NT2/D1 (cell line): ENCODE measurements at regions not wholly inside any gene's neighbourhood (a gene's known extent, or its start where the extent isn't known, plus 50 kb on each side); places are given as distances from the start of the nearest gene placed in this dataset.
A peak's percentile ranks its signal among the peaks of the same experiment; 100 is the strongest.

Source experiments
- DNase-seq: peaks from one replicate; pipeline ENCODE4 v3.0.0-alpha.2; 2011; ENCODE audit warnings: low read depth, low spot score
- H3K27me3 ChIP-seq: 2 replicates; pipeline ENCODE4 v1.6.0; 2011; ENCODE audit warnings: mild to moderate bottlenecking; ENCODE audit not compliant: insufficient read length, insufficient read depth
- H3K36me3 ChIP-seq: 2 replicates; pipeline ENCODE4 v1.6.1; 2011; ENCODE audit warnings: mild to moderate bottlenecking, low read length, mixed read lengths; ENCODE audit not compliant: insufficient read depth, insufficient read length
- H3K4me1 ChIP-seq: 2 replicates; pipeline ENCODE4 v1.5.1; 2011; ENCODE audit not compliant: insufficient read depth, insufficient read length
- H3K4me3 ChIP-seq: 2 replicates; pipeline ENCODE4 v1.5.1; 2011; ENCODE audit warnings: low read depth; ENCODE audit not compliant: insufficient read length
- H3K9ac ChIP-seq: 2 replicates; pipeline ENCODE4 v1.6.0; 2011; ENCODE audit warnings: low read depth; ENCODE audit not compliant: insufficient read length
- H3K9me3 ChIP-seq: 2 replicates; pipeline ENCODE4 v1.5.1; 2011; ENCODE audit warnings: mild to moderate bottlenecking, low read length; ENCODE audit not compliant: insufficient read depth
- SUZ12 ChIP-seq: IDR thresholded peaks from 2 replicates; pipeline ENCODE4 v1.6.1; 2011; ENCODE audit not compliant: insufficient read length, insufficient read depth; ENCODE audit errors: extremely low read depth
- YY1 ChIP-seq: IDR thresholded peaks from 2 replicates; pipeline ENCODE4 v1.6.1; 2011; ENCODE audit not compliant: insufficient read length, insufficient read depth
- ZNF274 ChIP-seq: IDR thresholded peaks from 2 replicates; pipeline ENCODE4 v1.6.1; 2011; ENCODE audit warnings: mild to moderate bottlenecking, low read depth, low read length

DNA sequence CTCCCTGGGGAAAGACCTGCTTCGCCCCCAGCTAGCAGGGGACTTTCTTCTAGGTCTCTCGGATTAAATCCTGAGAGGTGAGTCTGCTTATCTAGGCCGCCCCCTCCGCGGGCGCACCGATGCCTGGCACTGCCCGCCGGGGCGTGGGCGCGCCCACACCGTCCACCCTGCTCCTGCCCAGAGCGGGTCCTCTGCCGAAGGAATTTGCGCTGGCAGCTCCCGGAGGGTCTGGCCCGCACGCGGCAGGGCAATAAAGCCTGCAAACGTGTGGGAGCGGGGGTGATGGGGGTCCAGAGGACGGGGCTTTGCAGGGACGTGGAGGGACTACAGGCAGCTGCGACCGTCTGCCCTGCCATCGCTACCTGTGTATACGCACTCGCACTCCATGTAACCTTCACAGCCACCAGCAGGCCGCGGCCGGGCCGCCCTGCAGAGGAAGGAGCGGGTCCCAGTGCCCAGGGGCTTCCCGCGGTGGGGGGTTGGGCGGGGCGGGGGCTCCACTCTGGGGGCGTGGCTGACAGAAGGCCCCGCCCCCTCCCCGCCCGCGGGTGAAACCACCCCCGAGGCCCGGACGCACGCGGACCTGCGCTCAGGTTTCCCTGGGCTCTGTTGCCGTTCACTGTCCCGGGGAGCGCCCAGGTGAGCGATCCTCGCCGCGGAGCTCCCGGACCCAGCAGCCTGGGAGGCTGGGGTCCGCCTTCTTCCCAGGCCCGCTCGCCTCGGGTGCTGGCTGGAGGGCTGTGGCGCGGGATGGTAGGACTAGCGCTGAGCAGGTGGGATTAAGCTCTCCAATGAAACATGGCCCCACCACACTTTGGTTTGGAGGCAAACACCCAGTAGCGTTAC, 174.5 kb upstream of the HS6ST1 start:
- Histone ChIP-seq H3K9ac (peak overlapping the region; percentile 12), H3K36me3 (no peaks in the 10 kb centered on the region), H3K4me3 (no peak overlapping the region), H3K27me3 (no peaks in the 10 kb centered on the region), H3K9me3 (peaks cover 12% of the 10 kb centered on the region; the same call in 1 of the 2 replicates), H3K4me1 (peaks cover 24% of the 10 kb centered on the region)
- no peak for DNase-seq
- no peak for TF ChIP-seq SUZ12
- TF ChIP-seq ZNF274 = no peak
- no peak for TF ChIP-seq YY1

DNA sequence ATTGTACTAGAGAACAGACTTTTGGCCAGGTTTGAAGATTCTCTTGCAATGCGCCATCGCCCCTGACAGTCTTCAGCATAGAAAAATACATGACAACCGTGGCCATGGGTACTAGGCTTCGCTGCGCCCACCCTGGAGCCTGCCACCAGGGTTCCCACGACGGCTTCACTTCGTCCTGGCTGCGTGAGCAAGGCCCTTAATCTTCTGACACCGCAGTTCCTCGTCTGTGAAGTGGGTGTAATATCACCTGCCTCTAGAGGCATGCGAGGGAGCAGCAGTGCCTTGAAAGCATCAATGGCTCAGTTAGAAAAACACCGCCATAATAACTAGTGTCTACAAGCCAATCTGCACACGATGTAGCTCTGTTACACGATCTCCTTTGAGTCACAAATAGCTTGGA, 175.2 kb upstream of the HS6ST1 start:
- DNase-seq = no peak
- H3K9ac ChIP-seq = no peak overlapping the region
- peaks cover 24% of the 10 kb centered on the region for H3K4me1 ChIP-seq
- H3K9me3 ChIP-seq = peaks cover 12% of the 10 kb centered on the region; the same call in 1 of the 2 replicates
- no peak overlapping the region for H3K4me3 ChIP-seq
- no peaks in the 10 kb centered on the region for H3K27me3 ChIP-seq
- no peak for TF ChIP-seq SUZ12
- no peak for TF ChIP-seq YY1
- TF ChIP-seq ZNF274 = no peak
- no peaks in the 10 kb centered on the region for H3K36me3 ChIP-seq

DNA sequence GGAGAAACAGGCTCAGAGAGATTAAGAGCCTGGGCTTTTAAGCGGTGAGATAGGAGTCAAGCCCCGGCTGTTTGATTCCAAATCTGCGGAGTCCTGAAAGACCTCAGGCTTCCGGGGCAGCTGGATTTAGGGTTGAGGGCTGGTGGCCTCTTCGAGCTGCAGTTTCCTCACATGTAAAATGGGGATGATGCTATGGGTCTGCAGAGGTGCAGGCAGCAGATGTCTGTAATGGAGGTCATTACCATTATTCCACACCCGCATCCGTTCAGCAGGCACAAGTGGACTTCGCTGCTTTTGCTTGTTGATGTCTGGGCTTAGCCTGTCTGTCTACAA, 175.6 kb upstream of the HS6ST1 start:
- Histone ChIP-seq H3K9me3 (peaks cover 12% of the 10 kb centered on the region; the same call in 1 of the 2 replicates), H3K4me1 (peaks cover 24% of the 10 kb centered on the region), H3K36me3 (no peaks in the 10 kb centered on the region), H3K27me3 (no peaks in the 10 kb centered on the region), H3K9ac (peak overlapping the region; percentile 51), H3K4me3 (no peak overlapping the region)
- no peak for DNase-seq
- TF ChIP-seq ZNF274 = no peak
- no peak for TF ChIP-seq YY1
- TF ChIP-seq SUZ12 = no peak

GRCh38 chr2:128494640-128495321, 176.1 kb upstream of the HS6ST1 start:
- Histone ChIP-seq H3K9ac (peak overlapping the region; percentile 51), H3K9me3 (peaks cover 12% of the 10 kb centered on the region; the same call in 1 of the 2 replicates), H3K27me3 (no peaks in the 10 kb centered on the region), H3K4me3 (no peak overlapping the region), H3K4me1 (peaks cover 24% of the 10 kb centered on the region), H3K36me3 (no peaks in the 10 kb centered on the region)
- no peak for DNase-seq
- no peak for TF ChIP-seq YY1
- TF ChIP-seq SUZ12 = no peak
- no peak for TF ChIP-seq ZNF274

- TF ChIP-seq SUZ12 = no peak
- no peak for TF ChIP-seq ZNF274
- TF ChIP-seq YY1 = no peak
- Histone ChIP-seq H3K9ac (no peak overlapping the region), H3K4me3 (no peak overlapping the region), H3K4me1 (peaks cover 17% of the 10 kb centered on the region), H3K36me3 (no peaks in the 10 kb centered on the region), H3K9me3 (peaks cover 12% of the 10 kb centered on the region; the same call in 1 of the 2 replicates), H3K27me3 (no peaks in the 10 kb centered on the region)
- no peak for DNase-seq
Measured at GRCh38 chr2:128495996-128496547, 177.4 kb upstream of the HS6ST1 start.

DNA sequence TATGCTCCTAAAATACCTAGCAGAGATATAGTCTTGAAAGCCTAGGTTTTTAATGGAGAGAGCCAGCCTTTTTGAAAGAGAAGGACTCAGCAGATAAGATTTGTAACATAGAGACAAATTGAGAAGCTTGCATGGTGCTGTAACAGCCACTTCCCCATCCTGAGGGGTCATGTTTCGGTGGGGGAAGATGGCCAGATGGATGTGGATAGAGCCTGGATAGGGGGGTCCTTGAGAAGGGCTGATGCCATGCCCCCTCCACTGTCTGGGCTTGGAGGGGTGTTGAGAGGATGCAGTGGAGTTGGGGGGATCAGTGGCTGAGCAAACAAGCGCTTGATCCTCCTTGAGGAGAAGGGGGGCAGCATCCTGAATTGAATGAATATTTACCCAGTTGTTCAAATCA, 178.0 kb upstream of the HS6ST1 start:
- H3K4me3 ChIP-seq = no peak overlapping the region
- TF ChIP-seq ZNF274 (no peak), SUZ12 (no peak), YY1 (no peak)
- H3K4me1 ChIP-seq = peaks cover 15% of the 10 kb centered on the region
- no peak for DNase-seq
- H3K27me3 ChIP-seq = no peaks in the 10 kb centered on the region
- peaks cover 12% of the 10 kb centered on the region; the same call in 1 of the 2 replicates for H3K9me3 ChIP-seq
- H3K36me3 ChIP-seq = no peaks in the 10 kb centered on the region
- no peak overlapping the region for H3K9ac ChIP-seq

DNA sequence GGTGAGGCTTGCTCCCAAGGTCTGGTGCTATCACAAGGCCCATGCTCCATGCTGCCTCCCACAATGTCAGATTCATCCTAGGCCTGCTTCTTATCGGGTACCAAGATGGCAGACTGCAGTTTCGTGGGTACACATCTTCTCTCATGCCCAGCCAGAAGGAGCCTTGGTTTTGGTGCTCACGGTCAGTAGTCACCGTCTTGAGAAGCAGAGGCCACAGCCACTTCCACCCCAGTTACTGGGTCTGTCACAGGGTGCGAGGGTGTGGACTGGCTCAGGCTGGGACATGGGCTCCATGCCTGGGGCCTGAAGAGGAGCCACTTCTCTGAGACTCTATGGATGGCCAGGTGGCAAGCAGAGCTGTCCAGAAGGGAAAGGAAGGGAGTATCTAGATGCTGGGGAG, 178.8 kb upstream of the HS6ST1 start:
- Histone ChIP-seq H3K4me3 (no peak overlapping the region), H3K27me3 (no peaks in the 10 kb centered on the region), H3K9me3 (peaks cover 12% of the 10 kb centered on the region; the same call in 1 of the 2 replicates), H3K4me1 (peaks cover 14% of the 10 kb centered on the region), H3K9ac (no peak overlapping the region), H3K36me3 (no peaks in the 10 kb centered on the region)
- TF ChIP-seq YY1 = no peak
- no peak for TF ChIP-seq ZNF274
- no peak for TF ChIP-seq SUZ12
- no peak for DNase-seq
